IMR-90 (cell line): ENCODE measurements at regions not wholly inside any gene's neighbourhood (a gene's known extent, or its start where the extent isn't known, plus 50 kb on each side); places are given as distances from the start of the nearest gene placed in this dataset.

Experiments used
- MAZ ChIP-seq: IDR thresholded peaks from 2 replicates; pipeline ENCODE4 v1.6.1; 2012; ENCODE audit warnings: low read depth, mild to moderate bottlenecking, low read length, improper control_type of control experiment, moderate library complexity, borderline replicate concordance
- TF ChIP-seq, protein P1 (sequence below): fragments of 150-350 bp; IDR thresholded peaks from 2 replicates; pipeline ENCODE4 v1.6.1; 2016; ENCODE audit warnings: low read depth, mild to moderate bottlenecking, low read length, moderate library complexity, borderline replicate concordance
- TF ChIP-seq, protein P2 (sequence below): conservative IDR thresholded peaks from 2 replicates; pipeline ENCODE4 v1.5.1; 2012; ENCODE audit warnings: mild to moderate bottlenecking, low read depth, low read length, improper control_type of control experiment

DNA sequence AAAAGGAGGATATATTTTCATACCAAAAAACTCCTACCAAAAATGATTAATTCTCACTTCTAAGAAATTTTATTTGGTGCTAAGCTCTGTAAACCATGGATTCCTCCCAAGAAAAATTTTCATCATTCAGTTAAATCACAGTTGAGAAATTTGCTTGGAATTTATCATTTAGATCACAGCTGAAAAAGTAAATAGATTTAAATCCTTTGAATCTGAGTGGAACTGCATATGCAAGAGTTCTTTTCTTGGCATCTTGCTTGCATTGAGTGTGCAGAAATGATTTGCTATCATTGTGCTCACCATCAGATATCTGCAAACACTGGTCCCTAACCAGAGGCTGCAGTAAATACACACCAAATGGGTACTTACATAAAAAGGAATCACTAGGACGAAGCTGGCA, 836.1 kb upstream of the CDH6 start:
- TF ChIP-seq, protein P1, sequence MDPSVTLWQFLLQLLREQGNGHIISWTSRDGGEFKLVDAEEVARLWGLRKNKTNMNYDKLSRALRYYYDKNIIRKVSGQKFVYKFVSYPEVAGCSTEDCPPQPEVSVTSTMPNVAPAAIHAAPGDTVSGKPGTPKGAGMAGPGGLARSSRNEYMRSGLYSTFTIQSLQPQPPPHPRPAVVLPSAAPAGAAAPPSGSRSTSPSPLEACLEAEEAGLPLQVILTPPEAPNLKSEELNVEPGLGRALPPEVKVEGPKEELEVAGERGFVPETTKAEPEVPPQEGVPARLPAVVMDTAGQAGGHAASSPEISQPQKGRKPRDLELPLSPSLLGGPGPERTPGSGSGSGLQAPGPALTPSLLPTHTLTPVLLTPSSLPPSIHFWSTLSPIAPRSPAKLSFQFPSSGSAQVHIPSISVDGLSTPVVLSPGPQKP, result no peak
- TF ChIP-seq MAZ, result no peak
- TF ChIP-seq, protein P2, sequence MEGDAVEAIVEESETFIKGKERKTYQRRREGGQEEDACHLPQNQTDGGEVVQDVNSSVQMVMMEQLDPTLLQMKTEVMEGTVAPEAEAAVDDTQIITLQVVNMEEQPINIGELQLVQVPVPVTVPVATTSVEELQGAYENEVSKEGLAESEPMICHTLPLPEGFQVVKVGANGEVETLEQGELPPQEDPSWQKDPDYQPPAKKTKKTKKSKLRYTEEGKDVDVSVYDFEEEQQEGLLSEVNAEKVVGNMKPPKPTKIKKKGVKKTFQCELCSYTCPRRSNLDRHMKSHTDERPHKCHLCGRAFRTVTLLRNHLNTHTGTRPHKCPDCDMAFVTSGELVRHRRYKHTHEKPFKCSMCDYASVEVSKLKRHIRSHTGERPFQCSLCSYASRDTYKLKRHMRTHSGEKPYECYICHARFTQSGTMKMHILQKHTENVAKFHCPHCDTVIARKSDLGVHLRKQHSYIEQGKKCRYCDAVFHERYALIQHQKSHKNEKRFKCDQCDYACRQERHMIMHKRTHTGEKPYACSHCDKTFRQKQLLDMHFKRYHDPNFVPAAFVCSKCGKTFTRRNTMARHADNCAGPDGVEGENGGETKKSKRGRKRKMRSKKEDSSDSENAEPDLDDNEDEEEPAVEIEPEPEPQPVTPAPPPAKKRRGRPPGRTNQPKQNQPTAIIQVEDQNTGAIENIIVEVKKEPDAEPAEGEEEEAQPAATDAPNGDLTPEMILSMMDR, result no peak
